Fibroblast of mammary gland (primary cell): ENCODE measurements at regions not wholly inside any gene's neighbourhood (a gene's known extent, or its start where the extent isn't known, plus 50 kb on each side); places are given as distances from the start of the nearest gene placed in this dataset.

Experiments used
- DNase-seq: peaks from one replicate; pipeline ENCODE4 v3.0.0-alpha.2; 2010; ENCODE audit warnings: low read depth
- H3K4me3 ChIP-seq: 2 replicates; pipeline ENCODE4 v1.5.1; 2011; ENCODE audit warnings: low read depth, mild to moderate bottlenecking, low read length, moderate library complexity; ENCODE audit not compliant: control insufficient read depth
- TF ChIP-seq, protein P1 (sequence below): conservative IDR thresholded peaks from 2 replicates; pipeline ENCODE4 v1.5.1; 2011; ENCODE audit warnings: low read depth, low read length, inconsistent platforms; ENCODE audit not compliant: control insufficient read depth, insufficient read depth

DNA sequence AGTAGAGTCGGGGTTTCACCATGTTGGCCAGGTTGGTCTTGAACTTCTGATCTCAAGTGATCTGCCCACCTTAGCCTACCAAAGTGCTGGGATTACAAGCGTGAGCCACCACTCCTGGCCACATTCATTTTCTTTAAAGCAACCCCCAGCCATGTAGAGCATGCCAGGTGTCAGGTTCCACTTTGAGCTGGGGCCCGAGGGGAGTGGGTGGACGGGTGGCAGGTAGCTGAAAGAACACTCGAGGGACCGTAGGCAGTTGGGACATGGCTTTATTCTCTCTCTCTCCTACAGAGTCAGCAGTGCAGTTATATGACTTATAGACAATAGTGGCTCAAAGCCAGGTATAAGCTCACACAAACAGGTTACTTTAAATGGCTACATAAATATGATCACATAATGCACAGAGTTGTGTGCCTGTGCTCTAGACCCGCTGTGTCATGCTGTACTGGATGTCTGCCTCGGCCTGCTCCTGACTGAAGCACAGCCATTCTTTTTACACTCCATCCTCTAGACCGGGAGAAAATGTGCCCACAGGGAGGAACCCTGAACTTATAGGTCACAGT lies 60.5 kb upstream of the FAM120A start:
- TF ChIP-seq, protein P1, sequence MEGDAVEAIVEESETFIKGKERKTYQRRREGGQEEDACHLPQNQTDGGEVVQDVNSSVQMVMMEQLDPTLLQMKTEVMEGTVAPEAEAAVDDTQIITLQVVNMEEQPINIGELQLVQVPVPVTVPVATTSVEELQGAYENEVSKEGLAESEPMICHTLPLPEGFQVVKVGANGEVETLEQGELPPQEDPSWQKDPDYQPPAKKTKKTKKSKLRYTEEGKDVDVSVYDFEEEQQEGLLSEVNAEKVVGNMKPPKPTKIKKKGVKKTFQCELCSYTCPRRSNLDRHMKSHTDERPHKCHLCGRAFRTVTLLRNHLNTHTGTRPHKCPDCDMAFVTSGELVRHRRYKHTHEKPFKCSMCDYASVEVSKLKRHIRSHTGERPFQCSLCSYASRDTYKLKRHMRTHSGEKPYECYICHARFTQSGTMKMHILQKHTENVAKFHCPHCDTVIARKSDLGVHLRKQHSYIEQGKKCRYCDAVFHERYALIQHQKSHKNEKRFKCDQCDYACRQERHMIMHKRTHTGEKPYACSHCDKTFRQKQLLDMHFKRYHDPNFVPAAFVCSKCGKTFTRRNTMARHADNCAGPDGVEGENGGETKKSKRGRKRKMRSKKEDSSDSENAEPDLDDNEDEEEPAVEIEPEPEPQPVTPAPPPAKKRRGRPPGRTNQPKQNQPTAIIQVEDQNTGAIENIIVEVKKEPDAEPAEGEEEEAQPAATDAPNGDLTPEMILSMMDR: no peak
- no peak for DNase-seq
- H3K4me3 ChIP-seq: no peak overlapping the region

DNA sequence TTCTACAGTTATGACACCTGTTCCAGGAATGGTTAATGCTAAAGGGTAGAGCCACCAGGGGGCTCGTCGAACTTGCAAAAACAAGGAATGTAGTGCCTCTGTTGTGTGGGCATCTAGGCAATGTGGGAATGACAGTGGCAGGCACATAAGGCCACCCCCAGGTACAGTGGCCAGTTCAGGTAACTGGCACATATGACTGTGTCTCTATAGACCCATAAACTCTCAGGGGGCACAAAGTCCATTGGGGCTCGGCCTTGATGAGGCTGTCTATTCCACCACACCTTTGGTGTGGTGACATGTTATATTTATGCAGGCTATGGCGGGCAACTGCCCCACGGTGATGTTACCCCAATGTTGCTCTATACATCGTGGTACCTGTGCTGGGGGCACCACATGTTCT lies 59.6 kb upstream of the FAM120A start:
- TF ChIP-seq, protein P1: no peak
- no peak overlapping the region for H3K4me3 ChIP-seq
- DNase-seq: no peak

DNA sequence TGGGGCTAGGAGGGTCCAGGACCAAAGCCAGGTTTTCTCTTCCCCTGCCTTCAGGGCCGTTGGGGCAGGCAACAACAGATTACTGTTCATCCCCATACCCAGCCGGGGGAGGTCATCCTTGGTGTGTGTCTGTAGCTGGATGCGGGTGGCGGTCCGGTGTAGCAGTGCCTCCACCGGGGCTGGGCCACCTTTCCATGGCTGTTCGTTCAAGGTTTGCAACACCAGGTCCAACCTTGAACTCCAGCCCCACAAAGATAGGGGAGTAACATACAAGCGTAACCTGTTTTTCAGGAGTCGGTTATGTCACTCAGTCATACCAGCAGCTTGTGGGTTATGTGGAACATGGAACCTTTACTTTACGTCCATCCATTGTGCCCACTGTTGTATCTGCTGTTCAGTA lies 58.5 kb upstream of the FAM120A start:
- H3K4me3 ChIP-seq: no peak overlapping the region
- DNase-seq: no peak
- TF ChIP-seq, protein P1: no peak
